OCI-LY3 (cell line): ENCODE measurements at regions not wholly inside any gene's neighbourhood (a gene's known extent, or its start where the extent isn't known, plus 50 kb on each side); places are given as distances from the start of the nearest gene placed in this dataset.

ENCODE experiments used
- H2AFZ ChIP-seq: fragments of 200-600, 300-600 bp; shearing (Covaris generic); 2 replicates; pipeline ENCODE4 v1.6.0; 2014; ENCODE audit warnings: antibody characterized with exemption, low read depth, low read length
- H3K27ac ChIP-seq: fragments of 200-600, 300-600 bp; sonication (generic); 2 replicates; pipeline ENCODE4 v1.5.1; 2014; ENCODE audit warnings: mild to moderate bottlenecking, low read length, moderate library complexity, mixed read lengths
- H3K27me3 ChIP-seq: fragments of 200-600, 300-600 bp; sonication (generic); 2 replicates; pipeline ENCODE4 v1.6.1; 2014; ENCODE audit warnings: low read depth, low read length, mixed read lengths
- H3K36me3 ChIP-seq: fragments of 200-600, 300-600 bp; sonication (generic); replicated peaks from 2 replicates; pipeline ENCODE3; 2014; ENCODE audit warnings: low read depth, low read length, mixed read lengths
- H3K4me1 ChIP-seq: fragments of 300-600, 200-600 bp; sonication (generic); 2 replicates; pipeline ENCODE4 v1.6.1; 2014; ENCODE audit warnings: low read length, mixed read lengths
- H3K4me2 ChIP-seq: fragments of 200-600, 300-600 bp; sonication (generic); 2 replicates; pipeline ENCODE4 v1.6.1; 2014; ENCODE audit warnings: low read length, mixed read lengths
- H3K4me3 ChIP-seq: fragments of 300-600, 200-600 bp; sonication (generic); 2 replicates; pipeline ENCODE4 v1.5.1; 2014; ENCODE audit warnings: antibody characterized with exemption, mild to moderate bottlenecking, low read length, moderate library complexity
- H3K79me2 ChIP-seq: fragments of 300-600, 200-600 bp; shearing (Covaris generic); 2 replicates; pipeline ENCODE4 v1.6.1; 2014; ENCODE audit warnings: mild to moderate bottlenecking, low read length, mixed read lengths
- H3K9ac ChIP-seq: fragments of 300-600, 200-600 bp; shearing (Covaris generic); 2 replicates; pipeline ENCODE4 v1.6.0; 2014; ENCODE audit warnings: mild to moderate bottlenecking, low read length, moderate library complexity
- H3K9me3 ChIP-seq: fragments of 200-600, 300-600 bp; shearing (Covaris generic); 2 replicates; pipeline ENCODE4 v1.6.1; 2014; ENCODE audit warnings: low read length, mixed read lengths; ENCODE audit not compliant: insufficient read depth
- H4K20me1 ChIP-seq: fragments of 200-600, 300-600 bp; sonication (generic); 2 replicates; pipeline ENCODE4 v1.6.1; 2016; ENCODE audit warnings: low read length, mixed read lengths; ENCODE audit not compliant: insufficient read depth
- CTCF ChIP-seq: fragments of 200-600, 300-600 bp; sonication (generic); IDR thresholded peaks from 2 replicates; pipeline ENCODE4 v1.5.1; 2014; ENCODE audit warnings: antibody characterized with exemption, low read length, low read depth
- EZH2phosphoT487 ChIP-seq: fragments of 200-600 bp; shearing (Covaris generic); IDR thresholded peaks from 2 replicates; pipeline ENCODE4 v1.6.1; 2018; ENCODE audit warnings: antibody characterized with exemption, mixed run types, low read depth

GRCh38 chr5:67267512-67268216 is 71.1 kb upstream of the CD180 start:
- Histone ChIP-seq H3K79me2 (no peaks in the 10 kb centered on the region), H3K9me3 (no peaks in the 10 kb centered on the region), H3K4me2 (no peak overlapping the region), H3K9ac (no peak overlapping the region), H3K36me3 (no peaks in the 10 kb centered on the region), H3K27me3 (peaks cover 3% of the 10 kb centered on the region; the same call in 1 of the 2 replicates), H3K4me3 (no peak overlapping the region), H3K27ac (no peak overlapping the region), H2AFZ (no peak overlapping the region), H3K4me1 (no peaks in the 10 kb centered on the region), H4K20me1 (no peaks in the 10 kb centered on the region)
- TF ChIP-seq CTCF, result no peak
- no peak for TF ChIP-seq EZH2phosphoT487

- TF ChIP-seq CTCF, result no peak
- TF ChIP-seq EZH2phosphoT487, result no peak
- no peak overlapping the region for H3K27ac ChIP-seq
- no peaks in the 10 kb centered on the region for H3K79me2 ChIP-seq
- no peak overlapping the region for H2AFZ ChIP-seq
- no peaks in the 10 kb centered on the region for H3K4me1 ChIP-seq
- peaks cover 3% of the 10 kb centered on the region; the same call in 1 of the 2 replicates for H3K27me3 ChIP-seq
- no peaks in the 10 kb centered on the region for H3K36me3 ChIP-seq
- no peak overlapping the region for H3K9ac ChIP-seq
- no peak overlapping the region for H3K4me3 ChIP-seq
- H3K9me3 ChIP-seq, result no peaks in the 10 kb centered on the region
- no peak overlapping the region for H3K4me2 ChIP-seq
- no peaks in the 10 kb centered on the region for H4K20me1 ChIP-seq
Measured at GRCh38 chr5:67266654-67267350, 70.2 kb upstream of the CD180 start.

- Histone ChIP-seq H3K9me3 (no peaks in the 10 kb centered on the region), H3K4me2 (no peak overlapping the region), H3K27ac (no peak overlapping the region), H3K79me2 (no peaks in the 10 kb centered on the region), H3K4me1 (no peaks in the 10 kb centered on the region), H2AFZ (no peak overlapping the region), H3K4me3 (no peak overlapping the region), H3K36me3 (no peaks in the 10 kb centered on the region), H3K9ac (no peak overlapping the region), H4K20me1 (no peaks in the 10 kb centered on the region), H3K27me3 (peaks cover 3% of the 10 kb centered on the region; the same call in 1 of the 2 replicates)
- no peak for TF ChIP-seq EZH2phosphoT487
Measured at GRCh38 chr5:67265951-67266350, 69.4 kb upstream of the CD180 start.

- Histone ChIP-seq H3K9me3 (no peaks in the 10 kb centered on the region), H3K79me2 (no peaks in the 10 kb centered on the region), H2AFZ (no peak overlapping the region), H3K27me3 (peaks cover 3% of the 10 kb centered on the region; the same call in 1 of the 2 replicates), H3K4me2 (no peak overlapping the region), H3K27ac (no peak overlapping the region), H3K9ac (no peak overlapping the region), H3K4me3 (no peak overlapping the region), H3K36me3 (no peaks in the 10 kb centered on the region), H3K4me1 (no peaks in the 10 kb centered on the region), H4K20me1 (no peaks in the 10 kb centered on the region)
- TF ChIP-seq EZH2phosphoT487 (no peak), CTCF (no peak)
Measured at GRCh38 chr5:67263656-67264408, 67.2 kb upstream of the CD180 start.
